SU-DHL-6 (cell line): ENCODE measurements at regions not wholly inside any gene's neighbourhood (a gene's known extent, or its start where the extent isn't known, plus 50 kb on each side); places are given as distances from the start of the nearest gene placed in this dataset.

Experiments used
- H2AFZ ChIP-seq: fragments of 200-600 bp; sonication (generic); 2 replicates; pipeline ENCODE4 v1.6.1; 2014; ENCODE audit warnings: low read depth, mild to moderate bottlenecking, moderate library complexity, mixed read lengths, antibody characterized with exemption, low read length; ENCODE audit not compliant: severe bottlenecking
- H3F3A ChIP-seq: fragments of 200-600 bp; shearing (Covaris generic); 2 replicates; pipeline ENCODE4 v1.6.0; 2016; ENCODE audit warnings: antibody characterized with exemption, mild to moderate bottlenecking; ENCODE audit not compliant: insufficient read depth
- H3K27ac ChIP-seq: fragments of 200-600 bp; sonication (generic); 2 replicates; pipeline ENCODE4 v1.5.1; 2016; ENCODE audit warnings: low read depth, mild to moderate bottlenecking, low read length, moderate library complexity, mixed read lengths
- H3K27me3 ChIP-seq: fragments of 200-600 bp; sonication (generic), shearing (Covaris generic); 2 replicates; pipeline ENCODE4 v1.6.0; 2014; ENCODE audit warnings: mild to moderate bottlenecking, low read length
- H3K36me3 ChIP-seq: fragments of 200-600 bp; sonication (generic); 2 replicates; pipeline ENCODE4 v1.6.1; 2014; ENCODE audit warnings: mild to moderate bottlenecking, low read length, mixed read lengths
- H3K4me2 ChIP-seq: fragments of 300-600, 200-600 bp; shearing (Covaris generic), sonication (generic); 2 replicates; pipeline ENCODE4 v1.6.0; 2014; ENCODE audit warnings: low read length, low read depth, mild to moderate bottlenecking; ENCODE audit not compliant: poor library complexity, severe bottlenecking
- H3K4me3 ChIP-seq: fragments of 200-600 bp; sonication (generic); 2 replicates; pipeline ENCODE4 v1.5.1; 2014; ENCODE audit warnings: antibody characterized with exemption, low read length, mild to moderate bottlenecking, mixed read lengths; ENCODE audit not compliant: insufficient read depth, poor library complexity, severe bottlenecking
- H3K79me2 ChIP-seq: fragments of 200-600 bp; sonication (generic); 2 replicates; pipeline ENCODE4 v1.6.1; 2014; ENCODE audit warnings: mild to moderate bottlenecking, low read length, moderate library complexity; ENCODE audit not compliant: insufficient read depth
- H3K9ac ChIP-seq: fragments of 200-600 bp; sonication (generic); 2 replicates; pipeline ENCODE4 v1.7.0; 2014; ENCODE audit warnings: mild to moderate bottlenecking, low read length
- H3K9me2 ChIP-seq: fragments of 200-600 bp; sonication (generic); replicated peaks from 2 replicates; pipeline ENCODE4 v1.6.1; 2014; ENCODE audit warnings: low read length; ENCODE audit not compliant: insufficient read depth
- H3K9me3 ChIP-seq: fragments of 200-600 bp; sonication (generic); 2 replicates; pipeline ENCODE4 v1.6.1; 2014; ENCODE audit warnings: low read length, mixed read lengths; ENCODE audit not compliant: insufficient read depth
- H4K20me1 ChIP-seq: fragments of 200-600 bp; sonication (generic); 2 replicates; pipeline ENCODE4 v1.6.1; 2014; ENCODE audit warnings: low read depth, mild to moderate bottlenecking, antibody characterized with exemption, low read length, moderate library complexity, mixed read lengths
- CTCF ChIP-seq: fragments of 200-600 bp; sonication (generic); IDR thresholded peaks from one replicate; pipeline ENCODE4 v1.5.1; 2017; ENCODE audit warnings: antibody characterized with exemption, mild to moderate bottlenecking, low read length, moderate library complexity; ENCODE audit not compliant: insufficient read depth, poor library complexity, severe bottlenecking
- EZH2phosphoT487 ChIP-seq: fragments of 200-600 bp; sonication (generic), shearing (Covaris generic); conservative IDR thresholded peaks from 2 replicates; pipeline ENCODE4 v1.6.1; 2018; ENCODE audit warnings: mild to moderate bottlenecking, antibody characterized with exemption, low read length, moderate library complexity, mixed read lengths

GRCh38 chr1:229874136-229874535, 192.9 kb upstream of the GALNT2 start:
- Histone ChIP-seq H3K27me3 (no peaks in the 10 kb centered on the region), H3K9me3 (no peaks in the 10 kb centered on the region), H3K4me2 (no peak overlapping the region), H3K9ac (no peak overlapping the region), H3K79me2 (no peaks in the 10 kb centered on the region), H3K36me3 (no peaks in the 10 kb centered on the region), H3K4me3 (no peak overlapping the region), H3F3A (no peaks in the 10 kb centered on the region), H4K20me1 (no peaks in the 10 kb centered on the region), H3K27ac (no peak overlapping the region), H3K9me2 (no peaks in the 10 kb centered on the region), H2AFZ (no peak overlapping the region)
- TF ChIP-seq CTCF (no peak), EZH2phosphoT487 (no peak)

DNA sequence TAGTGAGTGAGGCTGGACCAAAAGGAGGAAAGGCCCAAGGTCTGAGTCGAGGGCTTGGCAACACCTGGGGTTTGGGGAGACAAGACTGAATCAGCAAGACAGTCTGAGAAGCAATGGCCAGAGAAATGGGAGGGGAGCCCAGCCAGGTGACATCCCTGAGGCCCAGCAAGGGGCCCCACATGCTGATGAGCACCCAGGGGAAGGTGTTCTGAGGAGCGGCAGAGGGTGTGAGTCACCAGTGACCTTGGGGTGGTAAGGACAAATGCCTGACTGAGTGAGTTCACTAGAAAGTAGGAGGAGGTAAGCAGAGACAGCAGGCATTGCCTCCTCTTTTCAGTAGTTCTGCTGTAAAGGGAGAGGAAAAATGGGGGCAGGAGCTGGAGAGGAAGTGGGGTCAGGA, 192.4 kb upstream of the GALNT2 start:
- Histone ChIP-seq H4K20me1 (no peaks in the 10 kb centered on the region), H3K9me3 (no peaks in the 10 kb centered on the region), H3K4me3 (no peak overlapping the region), H3K9me2 (no peaks in the 10 kb centered on the region), H2AFZ (no peak overlapping the region), H3K27ac (no peak overlapping the region), H3K36me3 (no peaks in the 10 kb centered on the region), H3K4me2 (no peak overlapping the region), H3K79me2 (no peaks in the 10 kb centered on the region), H3K9ac (no peak overlapping the region), H3F3A (no peaks in the 10 kb centered on the region), H3K27me3 (no peaks in the 10 kb centered on the region)
- no peak for TF ChIP-seq EZH2phosphoT487
- no peak for TF ChIP-seq CTCF

GRCh38 chr1:229875086-229875485, 192.0 kb upstream of the GALNT2 start:
- H3K27me3 ChIP-seq, result no peaks in the 10 kb centered on the region
- no peak overlapping the region for H3K4me3 ChIP-seq
- H3K4me2 ChIP-seq, result no peak overlapping the region
- H3F3A ChIP-seq, result no peaks in the 10 kb centered on the region
- no peak overlapping the region for H3K27ac ChIP-seq
- TF ChIP-seq CTCF (no peak), EZH2phosphoT487 (no peak)
- no peaks in the 10 kb centered on the region for H3K9me2 ChIP-seq
- no peak overlapping the region for H3K9ac ChIP-seq
- H2AFZ ChIP-seq, result no peak overlapping the region
- H3K36me3 ChIP-seq, result no peaks in the 10 kb centered on the region
- no peaks in the 10 kb centered on the region for H4K20me1 ChIP-seq
- H3K79me2 ChIP-seq, result no peaks in the 10 kb centered on the region
- H3K9me3 ChIP-seq, result no peaks in the 10 kb centered on the region

GRCh38 chr1:229879746-229880145, 187.3 kb upstream of the GALNT2 start:
- H4K20me1 ChIP-seq, result no peaks in the 10 kb centered on the region

More at GRCh38 chr1:229879746-229880145, 187.3 kb upstream of the GALNT2 start:
- TF ChIP-seq EZH2phosphoT487 (no peak), CTCF (no peak)
- Histone ChIP-seq H3K4me3 (no peak overlapping the region), H3K36me3 (no peaks in the 10 kb centered on the region), H3K9me3 (no peaks in the 10 kb centered on the region), H3K4me2 (no peak overlapping the region), H3K9me2 (no peaks in the 10 kb centered on the region), H3K9ac (no peak overlapping the region), H3F3A (no peaks in the 10 kb centered on the region), H3K79me2 (no peaks in the 10 kb centered on the region), H3K27ac (no peak overlapping the region), H2AFZ (no peak overlapping the region), H3K27me3 (no peaks in the 10 kb centered on the region)
